Adrenal gland (tissue), 5 donors: ENCODE measurements at regions not wholly inside any gene's neighbourhood (a gene's known extent, or its start where the extent isn't known, plus 50 kb on each side); places are given as distances from the start of the nearest gene placed in this dataset.

Experiments used
- CTCF ChIP-seq, 6 experiments: fragments of 450-650 bp in 4 of 6; fragments of 200-600 bp in 2 of 6; sonication (generic) in 1 of 6; IDR thresholded peaks; 1 replicate in 5 of 6; 2 replicates in 1 of 6; pipeline versions ENCODE4 v1.5.1 to v1.8.0; 2016 to 2021; ENCODE audit warnings: antibody characterized with exemption in 6 of 6, mild to moderate bottlenecking in 2 of 6, moderate library complexity in 1 of 6
- POLR2A ChIP-seq, 2 donors: fragments of 450-650 bp; IDR thresholded peaks; one replicate each; pipeline ENCODE4 v1.6.1; 2017; ENCODE audit warnings: antibody characterized with exemption in 2 of 2, mild to moderate bottlenecking in 2 of 2, moderate library complexity in 1 of 2
- donor health status: DM: no; HTN: no; CAD: no.

DNA sequence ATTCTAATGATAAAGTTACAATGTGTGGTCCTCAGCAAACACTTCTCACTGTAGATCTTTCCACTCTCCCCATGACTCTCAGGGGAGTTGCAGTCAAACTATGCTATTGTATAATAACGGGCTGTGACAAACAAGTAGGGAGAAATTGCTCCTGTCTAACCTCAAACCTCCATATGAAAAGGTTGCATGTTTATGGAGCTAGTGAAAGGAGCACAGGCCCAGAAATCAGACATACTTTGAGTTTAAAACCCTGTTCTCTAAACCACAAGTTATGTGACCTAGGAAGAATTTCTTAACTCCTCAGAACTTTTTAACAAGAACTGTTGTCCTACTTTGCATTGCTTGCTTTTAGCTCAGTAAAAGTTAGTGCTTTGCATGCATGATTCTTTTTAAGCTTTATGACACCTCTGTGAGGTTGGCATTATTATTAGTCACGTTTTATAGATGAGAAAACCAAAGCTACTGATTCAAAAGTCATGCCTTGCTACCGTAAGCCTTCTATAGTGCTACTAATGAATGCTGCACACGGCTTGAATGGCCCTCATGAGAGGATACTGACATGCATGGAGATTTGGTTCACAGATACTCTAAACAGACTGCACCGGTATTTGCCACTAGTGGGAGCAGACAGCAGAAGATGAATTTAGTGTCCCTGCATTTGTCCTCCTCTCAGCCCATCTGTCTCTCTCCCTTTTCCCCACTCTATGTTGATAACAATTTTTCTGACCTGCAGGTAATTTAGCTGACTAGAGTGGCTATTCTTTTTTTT is 129.5 kb upstream of the PCGF5 start:
- no peak for TF ChIP-seq POLR2A (IDR thresholded peaks at IDR 0.05)
- peak in 3 of 6 experiments; percentile 8 to 26 (median 16) for TF ChIP-seq CTCF (IDR thresholded peaks at IDR 0.05)
